Lower leg skin (tissue), 3 donors: ENCODE measurements at regions not wholly inside any gene's neighbourhood (a gene's known extent, or its start where the extent isn't known, plus 50 kb on each side); places are given as distances from the start of the nearest gene placed in this dataset.

Source experiments
- CTCF ChIP-seq, 3 donors: fragments of 450-650 bp; IDR thresholded peaks; one replicate each; pipeline ENCODE4 v1.5.1; 2016; ENCODE audit warnings: antibody characterized with exemption in 3 of 3, mild to moderate bottlenecking in 3 of 3, moderate library complexity in 2 of 3
- POLR2A ChIP-seq, 2 donors: fragments of 450-650 bp; IDR thresholded peaks; one replicate each; pipeline ENCODE4 v1.6.1; 2016 to 2017; ENCODE audit warnings: antibody characterized with exemption in 2 of 2, mild to moderate bottlenecking in 1 of 2, moderate library complexity in 1 of 2

- TF ChIP-seq CTCF (IDR thresholded peaks at IDR 0.05) (no peak), POLR2A (IDR thresholded peaks at IDR 0.05) (no peak)
These were observed 464.7 kb downstream of the DMRT2 start for GRCh38 chr9:1514776-1515363.
